ENCODE measurements at regions not wholly inside any gene's neighbourhood (a gene's known extent, or its start where the extent isn't known, plus 50 kb on each side); places are given as distances from the start of the nearest gene placed in this dataset.

DNA sequence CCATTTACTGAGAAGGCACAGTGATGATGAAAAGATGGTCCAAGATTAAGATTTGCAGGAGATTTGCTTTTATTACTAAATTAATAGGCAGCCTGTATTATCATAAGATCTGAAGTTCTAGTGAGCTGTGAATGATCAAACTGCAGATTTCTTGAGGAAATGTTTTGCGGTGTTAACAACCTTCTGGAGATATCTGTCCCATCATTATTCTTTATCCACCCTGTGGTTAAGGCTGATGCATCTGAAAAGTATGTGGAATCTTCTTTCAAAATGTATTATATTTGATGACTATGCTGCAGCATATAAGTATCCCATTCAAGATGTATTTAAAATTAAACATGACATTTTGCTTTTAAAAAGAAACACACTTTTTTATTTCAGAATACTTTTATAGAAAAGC is 150.3 kb downstream of the POLR1F start:
- no peak for TF ChIP-seq EZH2 (IDR thresholded peaks at IDR 0.05; ENCODE audit: borderline replicate concordance, low read depth, low read length, severe bottlenecking)
- TF ChIP-seq, protein P1, sequence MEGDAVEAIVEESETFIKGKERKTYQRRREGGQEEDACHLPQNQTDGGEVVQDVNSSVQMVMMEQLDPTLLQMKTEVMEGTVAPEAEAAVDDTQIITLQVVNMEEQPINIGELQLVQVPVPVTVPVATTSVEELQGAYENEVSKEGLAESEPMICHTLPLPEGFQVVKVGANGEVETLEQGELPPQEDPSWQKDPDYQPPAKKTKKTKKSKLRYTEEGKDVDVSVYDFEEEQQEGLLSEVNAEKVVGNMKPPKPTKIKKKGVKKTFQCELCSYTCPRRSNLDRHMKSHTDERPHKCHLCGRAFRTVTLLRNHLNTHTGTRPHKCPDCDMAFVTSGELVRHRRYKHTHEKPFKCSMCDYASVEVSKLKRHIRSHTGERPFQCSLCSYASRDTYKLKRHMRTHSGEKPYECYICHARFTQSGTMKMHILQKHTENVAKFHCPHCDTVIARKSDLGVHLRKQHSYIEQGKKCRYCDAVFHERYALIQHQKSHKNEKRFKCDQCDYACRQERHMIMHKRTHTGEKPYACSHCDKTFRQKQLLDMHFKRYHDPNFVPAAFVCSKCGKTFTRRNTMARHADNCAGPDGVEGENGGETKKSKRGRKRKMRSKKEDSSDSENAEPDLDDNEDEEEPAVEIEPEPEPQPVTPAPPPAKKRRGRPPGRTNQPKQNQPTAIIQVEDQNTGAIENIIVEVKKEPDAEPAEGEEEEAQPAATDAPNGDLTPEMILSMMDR (IDR thresholded peaks at IDR 0.05; ENCODE audit: borderline replicate concordance, extremely low read depth, low read length, poor library complexity, severe bottlenecking) = no peak
